ENCODE measurements at regions not wholly inside any gene's neighbourhood (a gene's known extent, or its start where the extent isn't known, plus 50 kb on each side); places are given as distances from the start of the nearest gene placed in this dataset.

DNA sequence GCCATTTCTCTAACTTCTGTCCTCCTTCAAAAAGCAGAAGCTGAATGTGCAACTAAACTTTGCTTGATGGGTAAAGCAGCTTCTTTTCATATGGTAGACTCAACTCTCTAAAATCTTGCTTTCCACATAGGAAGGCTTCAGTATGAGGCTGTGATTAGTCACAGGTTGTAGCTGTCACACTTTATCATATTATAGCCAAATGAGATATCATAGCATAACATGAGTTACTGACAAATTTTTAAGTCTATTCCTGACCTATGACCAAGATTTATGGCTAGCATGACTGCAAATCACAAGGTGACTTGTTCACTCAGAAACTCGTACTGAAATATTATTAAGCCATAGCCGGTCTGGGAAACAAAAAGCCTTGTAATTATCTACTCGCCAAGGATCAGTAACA lies 998.6 kb downstream of the RPA4 start:
- no peak for TF ChIP-seq POLR2A (IDR thresholded peaks at IDR 0.05; ENCODE audit: low read depth)
- TF ChIP-seq, protein P1, sequence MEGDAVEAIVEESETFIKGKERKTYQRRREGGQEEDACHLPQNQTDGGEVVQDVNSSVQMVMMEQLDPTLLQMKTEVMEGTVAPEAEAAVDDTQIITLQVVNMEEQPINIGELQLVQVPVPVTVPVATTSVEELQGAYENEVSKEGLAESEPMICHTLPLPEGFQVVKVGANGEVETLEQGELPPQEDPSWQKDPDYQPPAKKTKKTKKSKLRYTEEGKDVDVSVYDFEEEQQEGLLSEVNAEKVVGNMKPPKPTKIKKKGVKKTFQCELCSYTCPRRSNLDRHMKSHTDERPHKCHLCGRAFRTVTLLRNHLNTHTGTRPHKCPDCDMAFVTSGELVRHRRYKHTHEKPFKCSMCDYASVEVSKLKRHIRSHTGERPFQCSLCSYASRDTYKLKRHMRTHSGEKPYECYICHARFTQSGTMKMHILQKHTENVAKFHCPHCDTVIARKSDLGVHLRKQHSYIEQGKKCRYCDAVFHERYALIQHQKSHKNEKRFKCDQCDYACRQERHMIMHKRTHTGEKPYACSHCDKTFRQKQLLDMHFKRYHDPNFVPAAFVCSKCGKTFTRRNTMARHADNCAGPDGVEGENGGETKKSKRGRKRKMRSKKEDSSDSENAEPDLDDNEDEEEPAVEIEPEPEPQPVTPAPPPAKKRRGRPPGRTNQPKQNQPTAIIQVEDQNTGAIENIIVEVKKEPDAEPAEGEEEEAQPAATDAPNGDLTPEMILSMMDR (IDR thresholded peaks at IDR 0.05): no peak

Data from esophagus muscularis mucosa (tissue), 3 donors.